ENCODE measurements at regions not wholly inside any gene's neighbourhood (a gene's known extent, or its start where the extent isn't known, plus 50 kb on each side); places are given as distances from the start of the nearest gene placed in this dataset.

DNA sequence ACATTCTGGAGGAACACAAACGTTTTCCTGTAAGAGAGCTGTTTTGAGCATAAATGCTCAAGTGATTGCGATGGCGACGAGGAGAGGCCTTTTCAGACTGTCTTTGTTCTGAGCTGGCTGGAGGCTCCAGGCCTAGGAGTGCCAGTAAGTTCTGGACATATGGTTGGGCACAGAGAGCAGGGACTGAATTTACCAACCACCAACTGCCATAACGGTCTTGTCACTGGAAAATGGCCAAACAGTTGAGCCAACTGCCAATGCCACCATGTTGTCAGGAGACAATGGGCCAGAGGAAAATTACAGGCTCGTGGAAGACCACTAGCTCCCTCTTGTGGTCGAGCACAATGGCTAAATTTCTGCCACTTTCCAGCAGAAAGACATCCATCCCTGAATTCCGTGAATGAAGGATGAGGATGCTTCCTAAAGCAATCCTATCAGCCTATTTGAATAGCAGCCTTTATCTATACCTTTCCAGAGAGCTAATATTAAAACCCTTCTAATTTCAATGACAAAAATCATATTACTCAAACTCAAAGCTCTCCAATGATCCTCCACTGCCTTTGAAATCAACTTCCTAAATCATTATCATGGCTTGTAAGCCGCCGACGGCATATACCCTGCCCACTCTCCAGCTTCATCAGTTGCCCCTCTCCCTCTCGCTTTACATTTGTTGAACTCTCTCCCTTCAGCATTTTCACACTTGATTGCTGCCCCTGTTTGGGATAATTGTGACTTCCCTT, 66.9 kb upstream of the GLIS3 start:
- TF ChIP-seq, protein P1, sequence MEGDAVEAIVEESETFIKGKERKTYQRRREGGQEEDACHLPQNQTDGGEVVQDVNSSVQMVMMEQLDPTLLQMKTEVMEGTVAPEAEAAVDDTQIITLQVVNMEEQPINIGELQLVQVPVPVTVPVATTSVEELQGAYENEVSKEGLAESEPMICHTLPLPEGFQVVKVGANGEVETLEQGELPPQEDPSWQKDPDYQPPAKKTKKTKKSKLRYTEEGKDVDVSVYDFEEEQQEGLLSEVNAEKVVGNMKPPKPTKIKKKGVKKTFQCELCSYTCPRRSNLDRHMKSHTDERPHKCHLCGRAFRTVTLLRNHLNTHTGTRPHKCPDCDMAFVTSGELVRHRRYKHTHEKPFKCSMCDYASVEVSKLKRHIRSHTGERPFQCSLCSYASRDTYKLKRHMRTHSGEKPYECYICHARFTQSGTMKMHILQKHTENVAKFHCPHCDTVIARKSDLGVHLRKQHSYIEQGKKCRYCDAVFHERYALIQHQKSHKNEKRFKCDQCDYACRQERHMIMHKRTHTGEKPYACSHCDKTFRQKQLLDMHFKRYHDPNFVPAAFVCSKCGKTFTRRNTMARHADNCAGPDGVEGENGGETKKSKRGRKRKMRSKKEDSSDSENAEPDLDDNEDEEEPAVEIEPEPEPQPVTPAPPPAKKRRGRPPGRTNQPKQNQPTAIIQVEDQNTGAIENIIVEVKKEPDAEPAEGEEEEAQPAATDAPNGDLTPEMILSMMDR (IDR thresholded peaks at IDR 0.05; ENCODE audit: low read depth, low read length, poor library complexity, severe bottlenecking): peak; percentile 75
- TF ChIP-seq EZH2phosphoT487 (IDR thresholded peaks at IDR 0.05; ENCODE audit: borderline replicate concordance, low read length): no peak

Measured in DOHH2 (cell line).